ENCODE measurements at regions not wholly inside any gene's neighbourhood (a gene's known extent, or its start where the extent isn't known, plus 50 kb on each side); places are given as distances from the start of the nearest gene placed in this dataset.
"Not testable (repeated sequence)": the region's sequence is repeated elsewhere in the genome, so short reads cannot be mapped to it uniquely, and the experiment has no call there.

DNA sequence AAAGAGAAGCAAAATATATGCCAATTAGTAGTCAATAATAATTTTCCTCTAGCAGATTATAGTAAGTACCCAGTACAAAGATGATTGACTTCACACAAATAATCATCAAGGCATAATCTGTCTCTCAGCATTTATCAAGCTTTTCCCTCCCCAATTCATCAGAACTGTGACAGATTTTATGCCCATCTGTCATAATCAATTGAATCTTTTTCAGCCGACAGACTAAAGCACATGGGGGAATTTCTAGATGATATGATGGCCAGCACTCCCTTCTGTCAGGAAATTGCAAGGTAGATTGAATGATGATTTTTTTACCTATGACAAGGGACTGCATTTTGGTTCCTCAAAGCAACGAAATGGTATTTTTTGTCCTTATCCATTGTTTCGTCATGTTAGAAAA lies 227.1 kb upstream of the CYLC2 start:
- Histone ChIP-seq H4K20me1 (no peaks in the 10 kb centered on the region), H3K4me1 (no peaks in the 10 kb centered on the region), H3K4me3 (no peak overlapping the region), H3K27ac (no peak overlapping the region), H3K4me2 (no peak overlapping the region), H3K36me3 (no peaks in the 10 kb centered on the region), H3K27me3 (no peaks in the 10 kb centered on the region), H3K9me3 (no peaks in the 10 kb centered on the region), H3K9ac (no peak overlapping the region)
- no peak for TF ChIP-seq Cebpa-rat (IDR thresholded peaks at IDR 0.05)

DNA sequence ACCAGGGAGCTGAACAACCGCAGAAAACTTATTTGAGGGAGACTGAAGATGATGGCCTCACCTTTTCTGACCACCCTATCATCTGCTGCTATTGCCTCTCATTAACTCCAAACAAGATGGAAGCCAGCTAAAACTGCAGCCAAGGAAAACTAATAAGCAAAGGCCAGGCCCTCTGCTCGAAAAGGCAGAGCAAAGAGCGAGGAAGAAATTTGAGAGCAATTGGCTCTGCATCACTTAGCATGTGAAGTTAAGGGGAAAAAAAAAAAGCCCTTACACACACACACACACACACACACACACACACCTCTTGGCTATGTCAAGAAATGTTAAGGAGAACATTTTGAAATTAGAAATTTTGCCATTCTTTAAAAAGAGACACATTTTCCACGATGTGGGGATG lies 228.1 kb upstream of the CYLC2 start:
- TF ChIP-seq Cebpa-rat (IDR thresholded peaks at IDR 0.05), result no peak
- Histone ChIP-seq H3K4me3 (no peak overlapping the region), H3K27me3 (no peaks in the 10 kb centered on the region), H3K4me1 (no peaks in the 10 kb centered on the region), H3K4me2 (no peak overlapping the region), H3K27ac (no peak overlapping the region), H3K9me3 (no peaks in the 10 kb centered on the region), H4K20me1 (no peaks in the 10 kb centered on the region), H3K36me3 (no peaks in the 10 kb centered on the region), H3K9ac (no peak overlapping the region)

DNA sequence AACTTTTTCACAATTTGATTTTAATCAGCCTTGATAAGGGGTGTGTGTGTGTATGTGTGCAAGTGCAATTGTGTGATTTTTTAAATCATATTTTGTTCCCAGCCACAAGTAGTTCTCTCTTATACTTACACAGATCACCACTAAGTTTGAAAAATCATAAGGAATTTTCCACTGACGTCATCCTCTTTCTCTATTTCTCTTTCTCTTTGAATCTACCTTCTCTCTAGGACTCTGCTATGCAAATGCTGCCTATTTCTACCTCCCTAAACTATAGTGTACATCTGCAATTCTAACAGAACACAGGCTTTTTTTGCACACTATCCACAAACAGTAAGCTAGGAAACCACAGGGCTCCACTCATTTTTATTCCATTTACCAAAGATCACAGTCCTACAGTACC lies 254.6 kb upstream of the CYLC2 start:
- no peak overlapping the region for H3K4me3 ChIP-seq
- H3K4me2 ChIP-seq, result no peak overlapping the region
- no peaks in the 10 kb centered on the region for H3K9me3 ChIP-seq
- H3K27ac ChIP-seq, result no peak overlapping the region
- no peaks in the 10 kb centered on the region for H3K27me3 ChIP-seq
- H3K9ac ChIP-seq, result no peak overlapping the region
- no peaks in the 10 kb centered on the region for H4K20me1 ChIP-seq
- no peak for TF ChIP-seq Cebpa-rat (IDR thresholded peaks at IDR 0.05)
- no peaks in the 10 kb centered on the region for H3K36me3 ChIP-seq
- no peaks in the 10 kb centered on the region for H3K4me1 ChIP-seq

DNA sequence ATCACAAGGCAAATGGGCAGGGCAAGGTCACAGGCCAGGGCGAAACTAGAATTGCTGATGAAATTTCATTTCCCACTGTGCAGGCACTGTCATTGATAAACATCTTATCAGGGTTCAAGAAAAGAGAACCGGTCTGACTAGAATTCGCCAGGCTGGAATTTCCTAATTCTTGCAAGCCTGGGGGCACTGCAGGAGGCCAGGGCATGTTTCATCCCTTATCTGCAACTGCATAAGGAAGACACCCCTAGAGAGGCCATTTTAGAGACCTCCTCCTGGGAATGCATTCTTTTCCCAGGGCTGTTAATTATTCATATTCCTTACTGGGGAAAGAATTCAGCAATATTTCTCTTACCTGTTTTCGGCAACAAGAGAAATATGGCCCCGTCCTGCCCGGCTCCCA lies 266.2 kb upstream of the CYLC2 start:
- Histone ChIP-seq H3K36me3 (no peaks in the 10 kb centered on the region), H3K9ac (no peak overlapping the region), H3K27ac (no peak overlapping the region), H3K4me3 (no peak overlapping the region), H3K9me3 (peaks cover 10% of the 10 kb centered on the region; the same call in 1 of the 2 replicates), H4K20me1 (no peaks in the 10 kb centered on the region), H3K27me3 (no peaks in the 10 kb centered on the region), H3K4me1 (no peaks in the 10 kb centered on the region), H3K4me2 (no peak overlapping the region)
- TF ChIP-seq Cebpa-rat (IDR thresholded peaks at IDR 0.05), result no peak

DNA sequence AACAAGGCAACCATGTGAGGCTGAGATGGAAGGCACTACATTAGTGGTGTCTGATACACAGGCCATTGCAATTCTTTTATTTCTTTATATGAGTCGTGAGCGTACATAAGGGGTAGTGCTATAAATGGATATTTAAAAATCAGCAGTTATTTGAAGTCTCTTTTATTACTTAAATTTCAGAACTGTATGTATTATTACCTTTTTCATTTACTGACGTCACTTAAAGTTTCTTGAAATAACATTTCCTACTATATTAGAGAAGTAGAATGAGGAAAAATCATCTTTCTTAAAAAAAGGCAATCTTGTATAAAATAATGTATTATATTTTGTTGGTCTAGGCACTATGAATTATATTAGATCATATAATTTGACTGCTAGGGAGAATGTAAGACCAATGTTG lies 280.9 kb upstream of the CYLC2 start:
- H3K27me3 ChIP-seq, result no peaks in the 10 kb centered on the region
- H3K27ac ChIP-seq, result no peak overlapping the region
- no peaks in the 10 kb centered on the region for H3K4me1 ChIP-seq
- no peak for TF ChIP-seq Cebpa-rat (IDR thresholded peaks at IDR 0.05)
- H3K9ac ChIP-seq, result no peak overlapping the region
- peaks cover 19% of the 10 kb centered on the region for H3K9me3 ChIP-seq
- H4K20me1 ChIP-seq, result no peaks in the 10 kb centered on the region
- no peak overlapping the region for H3K4me3 ChIP-seq
- no peaks in the 10 kb centered on the region for H3K36me3 ChIP-seq
- H3K4me2 ChIP-seq, result no peak overlapping the region

DNA sequence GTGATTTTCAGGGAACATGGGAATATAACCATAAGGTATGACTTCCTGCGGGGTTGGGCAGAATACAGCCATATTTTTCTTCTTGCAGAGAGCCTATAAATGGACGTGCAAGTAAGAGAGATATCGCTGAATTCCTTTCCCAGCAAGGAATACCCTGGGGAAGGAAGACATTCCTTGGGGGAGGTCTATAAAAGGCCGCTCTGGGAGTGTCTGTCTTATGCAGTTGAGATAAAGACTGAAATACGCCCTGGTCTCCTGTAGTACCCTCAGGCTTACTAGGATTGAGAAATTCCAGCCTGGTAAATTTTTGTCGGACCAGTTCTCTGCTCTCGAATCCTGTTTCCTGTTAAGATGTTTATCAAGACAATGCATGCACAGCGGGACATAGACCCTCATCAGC lies 282.2 kb upstream of the CYLC2 start:
- not testable (repeated sequence) for H3K4me2 ChIP-seq, H3K9ac ChIP-seq, H3K27ac ChIP-seq, H3K27me3 ChIP-seq, H3K4me3 ChIP-seq, H3K36me3 ChIP-seq, H4K20me1 ChIP-seq, H3K4me1 ChIP-seq
- H3K9me3 ChIP-seq, result peaks cover 19% of the 10 kb centered on the region

DNA sequence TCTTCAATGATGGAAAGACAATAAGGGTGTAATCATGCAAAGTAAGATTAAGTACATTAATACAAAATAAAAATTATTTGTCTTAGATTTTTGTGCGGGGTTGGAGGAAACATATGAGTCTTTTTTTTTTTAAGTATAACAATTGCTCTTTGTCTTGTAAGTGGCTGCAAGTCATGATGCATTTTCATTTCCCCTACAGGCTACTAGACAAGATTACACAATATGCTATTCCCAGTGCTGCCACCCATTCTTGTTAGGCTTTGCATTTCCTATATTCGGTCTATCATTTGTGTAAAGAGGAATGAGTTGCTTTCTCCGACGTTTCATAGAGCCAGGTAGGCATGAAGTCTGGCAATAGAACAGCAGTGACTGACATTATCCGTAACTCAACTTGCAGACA lies 294.2 kb upstream of the CYLC2 start:
- no peaks in the 10 kb centered on the region for H3K9me3 ChIP-seq
- H3K36me3 ChIP-seq, result no peaks in the 10 kb centered on the region
- H3K27ac ChIP-seq, result no peak overlapping the region
- H3K9ac ChIP-seq, result no peak overlapping the region
- H3K4me1 ChIP-seq, result no peaks in the 10 kb centered on the region
- no peaks in the 10 kb centered on the region for H3K27me3 ChIP-seq
- no peak for TF ChIP-seq Cebpa-rat (IDR thresholded peaks at IDR 0.05)
- no peaks in the 10 kb centered on the region for H4K20me1 ChIP-seq
- H3K4me2 ChIP-seq, result no peak overlapping the region
- no peak overlapping the region for H3K4me3 ChIP-seq

DNA sequence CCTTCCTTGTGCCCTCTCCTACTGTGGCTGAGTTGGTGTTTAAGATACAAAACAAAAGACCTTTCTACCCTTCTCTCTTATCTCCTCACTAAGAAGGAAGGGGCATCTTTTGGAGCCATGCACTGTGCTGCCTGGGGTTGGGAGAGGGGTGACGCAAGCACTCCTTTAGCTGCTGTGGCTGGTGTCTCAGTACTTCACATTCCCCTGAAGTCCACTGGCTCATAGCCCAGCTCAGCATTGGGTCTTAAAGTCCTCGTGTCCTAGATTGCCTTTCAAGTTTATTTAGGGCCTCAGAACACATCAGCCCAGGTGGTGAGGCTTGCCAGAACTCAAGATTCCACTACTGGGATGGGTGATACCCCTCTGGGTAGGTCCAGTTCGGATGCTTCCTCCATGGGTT lies 325.9 kb upstream of the CYLC2 start:
- H3K9ac ChIP-seq, result no peak overlapping the region
- no peak for TF ChIP-seq Cebpa-rat (IDR thresholded peaks at IDR 0.05)
- no peaks in the 10 kb centered on the region for H3K36me3 ChIP-seq
- H3K27me3 ChIP-seq, result no peaks in the 10 kb centered on the region
- no peaks in the 10 kb centered on the region for H3K9me3 ChIP-seq
- no peaks in the 10 kb centered on the region for H3K4me1 ChIP-seq
- no peak overlapping the region for H3K27ac ChIP-seq
- H3K4me3 ChIP-seq, result no peak overlapping the region
- H3K4me2 ChIP-seq, result no peak overlapping the region
- no peaks in the 10 kb centered on the region for H4K20me1 ChIP-seq

DNA sequence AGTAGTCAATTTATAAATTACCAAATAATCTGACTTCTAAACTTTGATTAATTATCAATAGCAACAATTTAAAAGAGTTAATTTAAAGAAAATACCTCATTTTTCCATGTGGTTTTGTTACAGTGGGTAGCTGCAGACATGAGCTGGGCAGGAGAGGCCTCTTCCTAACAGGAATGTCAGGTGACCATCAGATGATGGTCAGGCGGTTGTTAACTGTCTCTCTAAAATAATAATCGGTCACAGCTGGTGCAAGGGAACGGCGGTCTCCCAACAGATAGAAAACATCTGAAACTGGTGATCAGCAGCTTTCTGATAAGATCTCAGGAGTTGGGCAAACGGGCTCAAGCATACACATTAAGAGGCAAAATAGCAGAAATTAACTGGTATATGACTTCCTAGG lies 342.7 kb upstream of the CYLC2 start:
- Histone ChIP-seq H3K4me1 (no peaks in the 10 kb centered on the region), H3K4me2 (no peak overlapping the region), H3K9ac (no peak overlapping the region), H3K36me3 (no peaks in the 10 kb centered on the region), H3K27me3 (no peaks in the 10 kb centered on the region), H3K27ac (no peak overlapping the region), H3K4me3 (no peak overlapping the region), H4K20me1 (no peaks in the 10 kb centered on the region), H3K9me3 (no peaks in the 10 kb centered on the region)
- TF ChIP-seq Cebpa-rat (IDR thresholded peaks at IDR 0.05), result no peak

DNA sequence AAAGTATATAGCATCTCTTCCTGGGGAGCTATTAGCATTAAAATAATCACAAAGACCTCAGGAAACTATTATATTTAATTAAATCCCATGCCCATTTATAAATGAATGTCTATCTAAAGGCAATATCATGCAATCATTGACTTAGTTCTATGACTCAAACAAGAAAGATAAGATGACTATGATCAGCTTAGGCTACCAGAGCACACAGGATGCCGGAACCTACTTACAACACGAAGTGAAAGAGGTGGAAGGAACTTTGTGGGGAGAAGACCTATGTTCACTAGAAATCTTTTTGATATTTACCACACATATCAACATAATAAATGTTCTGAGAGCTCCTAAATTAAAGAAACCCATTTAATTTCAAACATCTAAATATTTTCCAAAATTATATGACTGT lies 344.2 kb upstream of the CYLC2 start:
- no peak for TF ChIP-seq Cebpa-rat (IDR thresholded peaks at IDR 0.05)
- Histone ChIP-seq H3K4me1 (no peaks in the 10 kb centered on the region), H4K20me1 (no peaks in the 10 kb centered on the region), H3K27me3 (no peaks in the 10 kb centered on the region), H3K4me2 (no peak overlapping the region), H3K9ac (no peak overlapping the region), H3K9me3 (no peaks in the 10 kb centered on the region), H3K27ac (no peak overlapping the region), H3K4me3 (no peak overlapping the region), H3K36me3 (no peaks in the 10 kb centered on the region)

DNA sequence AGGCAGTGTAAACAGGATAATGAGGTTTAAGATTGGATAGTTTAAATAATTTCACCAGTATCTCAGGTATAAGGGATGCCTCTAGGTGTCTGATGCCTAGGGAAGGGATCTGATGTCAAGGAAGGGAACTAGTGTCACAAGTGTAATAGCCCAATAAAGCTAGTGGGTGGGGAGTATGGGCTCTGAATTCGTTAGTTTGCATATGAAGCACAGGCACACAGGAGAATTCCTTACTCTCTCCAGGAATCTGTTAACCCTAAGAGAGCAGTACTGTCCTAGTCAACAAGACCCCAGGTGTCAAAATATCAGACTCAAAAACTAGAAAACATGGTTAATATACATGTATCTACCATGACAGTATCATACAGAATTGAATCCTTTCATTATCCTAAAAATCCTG lies 352.5 kb upstream of the CYLC2 start:
- H3K4me1 ChIP-seq, result no peaks in the 10 kb centered on the region
- no peaks in the 10 kb centered on the region for H3K9me3 ChIP-seq
- H3K4me2 ChIP-seq, result no peak overlapping the region
- no peak for TF ChIP-seq Cebpa-rat (IDR thresholded peaks at IDR 0.05)
- no peaks in the 10 kb centered on the region for H3K36me3 ChIP-seq
- H3K9ac ChIP-seq, result no peak overlapping the region
- H3K4me3 ChIP-seq, result no peak overlapping the region
- H3K27ac ChIP-seq, result no peak overlapping the region
- H3K27me3 ChIP-seq, result no peaks in the 10 kb centered on the region
- H4K20me1 ChIP-seq, result no peaks in the 10 kb centered on the region

Data from BLaER1 (cell line).